ENCODE measurements at regions not wholly inside any gene's neighbourhood (a gene's known extent, or its start where the extent isn't known, plus 50 kb on each side); places are given as distances from the start of the nearest gene placed in this dataset.

GRCh38 chr11:91904792-91905785 lies 319.5 kb upstream of the FAT3 start:
- Histone ChIP-seq H3K9ac (ENCODE audit: low read depth, low read length) (no peak overlapping the region), H3K4me1 (ENCODE audit: control insufficient read depth, insufficient read depth, low read length) (no peaks in the 10 kb centered on the region), H3K23ac (ENCODE audit: low read depth, low read length) (no peak overlapping the region), H2BK20ac (ENCODE audit: low read depth, low read length) (no peak overlapping the region), H3K9me3 (ENCODE audit: control insufficient read depth, insufficient read depth, low read length) (peaks cover 5% of the 10 kb centered on the region), H3K14ac (replicated peaks; ENCODE audit: low read depth, low read length) (no peak overlapping the region), H3K27ac (ENCODE audit: insufficient read depth, low read length) (no peak overlapping the region), H2BK15ac (ENCODE audit: low read depth, low read length) (no peak overlapping the region), H3K36me3 (ENCODE audit: control insufficient read depth, insufficient read depth, low read length) (no peaks in the 10 kb centered on the region), H4K20me1 (ENCODE audit: insufficient read depth, low read length) (no peaks in the 10 kb centered on the region), H2AK5ac (ENCODE audit: low read depth, low read length) (no peak overlapping the region), H3K18ac (ENCODE audit: low read depth, low read length) (no peak overlapping the region), H4K91ac (ENCODE audit: insufficient read depth, low read depth, low read length) (no peak overlapping the region), H2AK9ac (replicated peaks; ENCODE audit: low read depth, low read length, poor library complexity) (no peak overlapping the region), H4K5ac (ENCODE audit: low read depth, low read length) (no peak overlapping the region), H3K27me3 (ENCODE audit: control insufficient read depth, insufficient read depth, low read length) (no peaks in the 10 kb centered on the region), H2BK5ac (ENCODE audit: low read depth, low read length, poor library complexity, severe bottlenecking) (no peak overlapping the region), H3K4me3 (ENCODE audit: insufficient read depth, low read depth, low read length) (no peak overlapping the region), H2BK120ac (ENCODE audit: low read depth, low read length) (no peak overlapping the region), H4K8ac (ENCODE audit: low read depth in 2 of 2, low read length in 2 of 2) (no peak overlapping the region), H3K9me1 (ENCODE audit: insufficient read depth, low read length) (no peaks in the 10 kb centered on the region), H3K79me1 (ENCODE audit: low read depth in 1 of 2, low read length in 2 of 2) (no peaks in the 10 kb centered on the region), H3K56ac (ENCODE audit: extremely low read depth, insufficient read depth, low read length) (no peak overlapping the region), H3K4ac (ENCODE audit: low read depth, low read length) (no peak overlapping the region), H3K4me2 (ENCODE audit: low read depth, low read length) (no peak overlapping the region), H2AFZ (replicated peaks; ENCODE audit: low read length, poor library complexity) (no peak overlapping the region)
- POLR2A ChIA-PET (ENCODE audit: unreplicated experiment): no interaction called here
- intact Hi-C loops (cut with micrococcal nuclease) (no loop called here), dilution Hi-C loops (cut with HindIII; ENCODE audit: low sequenced_read_pairs, unreplicated experiment) (no loop called here), in situ Hi-C loops (cut with MboI; ENCODE audit: low sequenced_read_pairs) (no loop called here)
- ATAC-seq (ENCODE audit: low read depth): no peak
- DNase-seq: no peak
- BruUV-seq (replicated peaks): no TSS peak
- CTCF ChIA-PET: no interaction called here
- WGBS, 2 experiments (ENCODE audit: extremely low coverage in 2 of 2, insufficient read length in 1 of 2): no CpG with 5 or more reads among the region's 7 CpGs
- no peak for TF ChIP-seq SMC3 (IDR thresholded peaks at IDR 0.05; ENCODE audit: low read depth, low read length)
- no peak for TF ChIP-seq CEBPB (IDR thresholded peaks at IDR 0.05; ENCODE audit: low read depth, low read length)
- TF ChIP-seq MAFK (IDR thresholded peaks at IDR 0.05; ENCODE audit: low read depth, low read length): no peak
- no peak for TF ChIP-seq NFE2L2 (IDR thresholded peaks at IDR 0.05; ENCODE audit: low read depth, low read length)
- TF ChIP-seq RCOR1 (IDR thresholded peaks at IDR 0.05; ENCODE audit: insufficient replicate concordance, low read length): no peak
- no peak for TF ChIP-seq RAD21 (IDR thresholded peaks at IDR 0.05; ENCODE audit: low read length)
- no peak for TF ChIP-seq CHD1 (IDR thresholded peaks at IDR 0.05; ENCODE audit: low read depth, low read length)
- TF ChIP-seq MXI1 (IDR thresholded peaks at IDR 0.05; ENCODE audit: borderline replicate concordance, low read depth, low read length): no peak
- TF ChIP-seq ELK1 (IDR thresholded peaks at IDR 0.05; ENCODE audit: borderline replicate concordance, low read depth, low read length): no peak
- no peak for TF ChIP-seq BHLHE40 (IDR thresholded peaks at IDR 0.05; ENCODE audit: low read depth, low read length)
- no peak for TF ChIP-seq USF2 (IDR thresholded peaks at IDR 0.05; ENCODE audit: low read depth, low read length)
- TF ChIP-seq RFX5 (IDR thresholded peaks at IDR 0.05; ENCODE audit: low read depth, low read length): no peak
- TF ChIP-seq MAZ (IDR thresholded peaks at IDR 0.05; ENCODE audit: borderline replicate concordance, low read depth, low read length): no peak
- TF ChIP-seq CTCF (conservative IDR thresholded peaks at IDR 0.05; ENCODE audit: low read depth, low read length): no peak
- TF ChIP-seq FOS (IDR thresholded peaks at IDR 0.05; ENCODE audit: low read depth, low read length): no peak

Data from IMR-90 (cell line).